ENCODE measurements at regions not wholly inside any gene's neighbourhood (a gene's known extent, or its start where the extent isn't known, plus 50 kb on each side); places are given as distances from the start of the nearest gene placed in this dataset.

DNA sequence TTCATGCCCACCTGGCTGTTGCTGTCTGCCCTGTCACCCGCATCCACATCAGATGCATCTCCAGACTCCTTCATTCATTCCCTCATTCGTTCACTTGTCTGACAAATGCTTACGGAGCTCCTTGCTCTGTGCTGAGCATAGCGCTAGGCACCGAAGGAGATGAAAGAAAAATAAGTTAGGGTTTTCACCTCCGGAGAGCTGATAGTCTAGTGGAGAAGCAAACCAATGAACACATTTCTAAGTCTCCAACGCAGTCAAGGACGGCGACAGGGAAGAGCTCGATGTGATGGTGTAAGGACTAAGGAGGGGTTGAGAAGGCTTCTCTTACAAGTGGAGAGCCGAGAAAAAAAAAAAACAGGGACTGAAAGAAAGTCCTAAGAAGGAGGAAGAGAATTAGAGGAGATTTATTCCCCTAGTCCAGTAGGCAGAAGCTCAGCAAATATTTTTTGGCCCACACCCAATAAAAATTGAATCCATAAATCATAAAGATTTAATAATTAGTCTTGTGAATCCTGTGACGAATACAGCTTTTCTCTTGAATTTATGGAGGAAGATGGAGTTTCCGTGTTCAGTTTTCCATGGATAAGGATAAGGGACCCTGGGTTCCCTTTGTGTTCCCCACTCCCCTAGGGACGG, 127.2 kb upstream of the DLG1 start:
- no peak overlapping the region for H3K4me3 Mint-ChIP-seq (ENCODE audit: unreplicated experiment)
- H3K36me3 Mint-ChIP-seq (ENCODE audit: low read depth, unreplicated experiment): no peaks in the 10 kb centered on the region
- H3K4me1 Mint-ChIP-seq (ENCODE audit: unreplicated experiment): peaks cover 13% of the 10 kb centered on the region
- no peak for DNase-seq (ENCODE audit: low spot score)
- H3K9me3 Mint-ChIP-seq (ENCODE audit: unreplicated experiment): no peaks in the 10 kb centered on the region
- no peak overlapping the region for H3K27ac Mint-ChIP-seq (ENCODE audit: unreplicated experiment)
- TF ChIP-seq, protein P1, sequence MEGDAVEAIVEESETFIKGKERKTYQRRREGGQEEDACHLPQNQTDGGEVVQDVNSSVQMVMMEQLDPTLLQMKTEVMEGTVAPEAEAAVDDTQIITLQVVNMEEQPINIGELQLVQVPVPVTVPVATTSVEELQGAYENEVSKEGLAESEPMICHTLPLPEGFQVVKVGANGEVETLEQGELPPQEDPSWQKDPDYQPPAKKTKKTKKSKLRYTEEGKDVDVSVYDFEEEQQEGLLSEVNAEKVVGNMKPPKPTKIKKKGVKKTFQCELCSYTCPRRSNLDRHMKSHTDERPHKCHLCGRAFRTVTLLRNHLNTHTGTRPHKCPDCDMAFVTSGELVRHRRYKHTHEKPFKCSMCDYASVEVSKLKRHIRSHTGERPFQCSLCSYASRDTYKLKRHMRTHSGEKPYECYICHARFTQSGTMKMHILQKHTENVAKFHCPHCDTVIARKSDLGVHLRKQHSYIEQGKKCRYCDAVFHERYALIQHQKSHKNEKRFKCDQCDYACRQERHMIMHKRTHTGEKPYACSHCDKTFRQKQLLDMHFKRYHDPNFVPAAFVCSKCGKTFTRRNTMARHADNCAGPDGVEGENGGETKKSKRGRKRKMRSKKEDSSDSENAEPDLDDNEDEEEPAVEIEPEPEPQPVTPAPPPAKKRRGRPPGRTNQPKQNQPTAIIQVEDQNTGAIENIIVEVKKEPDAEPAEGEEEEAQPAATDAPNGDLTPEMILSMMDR (IDR thresholded peaks at IDR 0.05; ENCODE audit: unreplicated experiment): no peak
- H3K27me3 Mint-ChIP-seq (ENCODE audit: unreplicated experiment): peaks cover 3% of the 10 kb centered on the region

- peak overlapping the region; percentile 2 for H3K27ac Mint-ChIP-seq (ENCODE audit: unreplicated experiment)
- H3K4me1 Mint-ChIP-seq (ENCODE audit: unreplicated experiment): peaks cover 12% of the 10 kb centered on the region
- TF ChIP-seq, protein P1 (IDR thresholded peaks at IDR 0.05; ENCODE audit: unreplicated experiment): no peak
- H3K4me3 Mint-ChIP-seq (ENCODE audit: unreplicated experiment): no peak overlapping the region
- H3K9me3 Mint-ChIP-seq (ENCODE audit: unreplicated experiment): no peaks in the 10 kb centered on the region
- H3K27me3 Mint-ChIP-seq (ENCODE audit: unreplicated experiment): peaks cover 3% of the 10 kb centered on the region
- no peaks in the 10 kb centered on the region for H3K36me3 Mint-ChIP-seq (ENCODE audit: low read depth, unreplicated experiment)
- no peak for DNase-seq (ENCODE audit: low spot score)
Measured at GRCh38 chr3:197424674-197425484, 126.5 kb upstream of the DLG1 start.

- no peak for DNase-seq (ENCODE audit: low spot score)
- peaks cover 4% of the 10 kb centered on the region for H3K27me3 Mint-ChIP-seq (ENCODE audit: unreplicated experiment)
- TF ChIP-seq, protein P1 (IDR thresholded peaks at IDR 0.05; ENCODE audit: unreplicated experiment): no peak
- H3K4me3 Mint-ChIP-seq (ENCODE audit: unreplicated experiment): no peak overlapping the region
- H3K9me3 Mint-ChIP-seq (ENCODE audit: unreplicated experiment): no peaks in the 10 kb centered on the region
- H3K27ac Mint-ChIP-seq (ENCODE audit: unreplicated experiment): no peak overlapping the region
- peaks cover 12% of the 10 kb centered on the region for H3K4me1 Mint-ChIP-seq (ENCODE audit: unreplicated experiment)
- H3K36me3 Mint-ChIP-seq (ENCODE audit: low read depth, unreplicated experiment): no peaks in the 10 kb centered on the region
Measured at GRCh38 chr3:197424266-197424665, 125.9 kb upstream of the DLG1 start.

DNA sequence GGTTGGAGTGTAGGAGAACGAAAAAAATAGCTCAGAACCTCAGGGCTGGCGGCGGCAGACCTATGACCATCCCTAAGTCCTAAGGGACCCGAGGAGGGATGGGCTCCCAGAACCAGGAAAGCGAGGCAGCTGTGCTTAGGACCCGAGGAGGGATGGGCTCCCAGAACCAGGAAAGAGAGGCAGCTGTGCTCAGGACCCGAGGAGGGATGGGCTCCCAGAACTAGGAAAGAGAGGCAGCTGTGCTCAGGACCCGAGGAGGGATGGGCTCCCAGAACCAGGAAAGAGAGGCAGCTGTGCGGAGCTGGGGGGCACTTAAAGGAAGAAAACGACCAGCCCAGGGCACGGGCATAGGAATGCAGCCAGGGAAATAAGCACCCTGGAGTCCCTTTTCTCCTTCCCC, 125.0 kb upstream of the DLG1 start:
- Mint-ChIP-seq H3K36me3 (ENCODE audit: low read depth, unreplicated experiment) (no peaks in the 10 kb centered on the region), H3K4me3 (ENCODE audit: unreplicated experiment) (no peak overlapping the region), H3K27me3 (ENCODE audit: unreplicated experiment) (peaks cover 5% of the 10 kb centered on the region), H3K27ac (ENCODE audit: unreplicated experiment) (no peak overlapping the region), H3K9me3 (ENCODE audit: unreplicated experiment) (no peaks in the 10 kb centered on the region), H3K4me1 (ENCODE audit: unreplicated experiment) (peaks cover 4% of the 10 kb centered on the region)
- DNase-seq (ENCODE audit: low spot score): no peak
- TF ChIP-seq, protein P1 (IDR thresholded peaks at IDR 0.05; ENCODE audit: unreplicated experiment): no peak

DNA sequence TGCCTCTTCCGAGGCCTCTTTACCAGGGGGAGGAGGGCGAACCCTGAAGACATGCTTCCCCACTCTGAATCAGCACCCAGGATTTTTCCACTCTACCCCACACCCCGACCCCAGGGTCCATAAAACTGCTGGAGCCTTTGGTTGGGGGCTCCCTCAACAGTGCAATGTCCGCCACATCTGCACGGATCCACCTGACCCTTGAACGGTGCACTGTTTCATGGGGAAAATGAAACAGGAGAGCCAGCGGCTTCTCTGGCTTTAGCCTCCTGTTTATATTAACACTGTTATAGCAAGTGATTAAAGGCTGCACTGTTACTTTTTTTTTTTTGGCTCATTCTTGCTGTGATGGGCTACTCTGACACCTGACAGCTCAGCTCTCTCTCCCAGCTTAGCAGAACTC, 124.1 kb upstream of the DLG1 start:
- DNase-seq (ENCODE audit: low spot score): no peak
- TF ChIP-seq, protein P1 (IDR thresholded peaks at IDR 0.05; ENCODE audit: unreplicated experiment): no peak
- H3K9me3 Mint-ChIP-seq (ENCODE audit: unreplicated experiment): no peaks in the 10 kb centered on the region
- H3K27me3 Mint-ChIP-seq (ENCODE audit: unreplicated experiment): peaks cover 5% of the 10 kb centered on the region
- H3K4me3 Mint-ChIP-seq (ENCODE audit: unreplicated experiment): no peak overlapping the region
- H3K36me3 Mint-ChIP-seq (ENCODE audit: low read depth, unreplicated experiment): no peaks in the 10 kb centered on the region
- H3K4me1 Mint-ChIP-seq (ENCODE audit: unreplicated experiment): peaks cover 5% of the 10 kb centered on the region
- no peak overlapping the region for H3K27ac Mint-ChIP-seq (ENCODE audit: unreplicated experiment)
